Right atrium auricular region (tissue), 2 donors: ENCODE measurements at regions not wholly inside any gene's neighbourhood (a gene's known extent, or its start where the extent isn't known, plus 50 kb on each side); places are given as distances from the start of the nearest gene placed in this dataset.
"Not testable (repeated sequence)": the region's sequence is repeated elsewhere in the genome, so short reads cannot be mapped to it uniquely, and the experiment has no call there.

Experiments
- DNase-seq: peaks from one replicate; pipeline ENCODE4 v3.0.0-alpha.2; 2019; ENCODE audit warnings: low spot score
- H3K27ac ChIP-seq, 2 donors: fragments of 200-600 bp; sonication (generic); 1 replicate in 1 of 2; 2 replicates in 1 of 2; pipeline ENCODE4 v1.5.1; 2016 to 2019
- H3K27me3 ChIP-seq, 2 donors: fragments of 200-600 bp; sonication (generic); one replicate each; pipeline versions ENCODE4 v1.5.1 to v1.6.0; 2017 to 2019
- H3K36me3 ChIP-seq: fragments of 200-600 bp; sonication (generic); one replicate; pipeline ENCODE4 v1.5.1; 2016
- H3K4me1 ChIP-seq, 2 donors: fragments of 200-600 bp; sonication (generic); one replicate each; pipeline versions ENCODE4 v1.5.1 to v1.6.0; 2017 to 2019
- H3K4me3 ChIP-seq, 2 donors: fragments of 200-600 bp; sonication (generic); 1 replicate in 1 of 2; 2 replicates in 1 of 2; pipeline ENCODE4 v1.5.1; 2017 to 2019; ENCODE audit warnings: mild to moderate bottlenecking in 1 of 2, moderate library complexity in 1 of 2
- H3K9me3 ChIP-seq, 2 donors: fragments of 200-600 bp; sonication (generic); one replicate each; pipeline ENCODE4 v1.5.1; 2019
- CTCF ChIP-seq, 2 donors: fragments of 200-600 bp; sonication (generic); IDR thresholded peaks; one replicate each; pipeline ENCODE4 v1.5.1; 2019; ENCODE audit warnings: antibody characterized with exemption in 2 of 2

DNA sequence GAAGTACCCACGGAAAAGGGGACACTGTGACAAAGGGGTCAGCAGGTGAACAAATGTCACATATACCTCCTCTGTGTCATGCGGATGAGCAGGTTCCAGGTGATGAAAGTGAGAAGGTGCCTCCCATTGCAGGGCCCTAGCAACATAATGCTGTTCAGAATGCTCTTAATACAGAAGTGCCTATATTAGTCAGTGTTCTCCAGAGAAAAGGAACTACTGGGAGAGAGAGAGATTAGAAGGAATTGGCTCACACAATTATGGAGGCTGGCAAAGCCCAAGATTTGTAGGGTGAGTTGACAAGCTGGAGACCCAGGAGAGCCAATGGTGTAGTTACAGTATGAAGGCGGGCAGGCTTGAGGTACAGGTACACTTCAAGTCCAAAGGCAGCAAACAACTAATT lies 98.1 kb upstream of the CDC42EP3 start:
- H3K27me3 ChIP-seq: no peaks in the 10 kb centered on the region
- H3K4me3 ChIP-seq: no peak overlapping the region
- no peaks in the 10 kb centered on the region for H3K9me3 ChIP-seq
- peaks cover 0 to 16% of the 10 kb centered on the region in 2 donors for H3K4me1 ChIP-seq
- no peaks in the 10 kb centered on the region for H3K36me3 ChIP-seq
- no peak for DNase-seq
- no peak overlapping the region for H3K27ac ChIP-seq
- TF ChIP-seq CTCF (IDR thresholded peaks at IDR 0.05): no peak

GRCh38 chr2:37770797-37771196 lies 99.4 kb upstream of the CDC42EP3 start:
- DNase-seq: no peak
- peaks cover 0 to 22% of the 10 kb centered on the region in 2 donors for H3K4me1 ChIP-seq
- H3K27me3 ChIP-seq: no peaks in the 10 kb centered on the region
- H3K36me3 ChIP-seq: no peaks in the 10 kb centered on the region
- no peaks in the 10 kb centered on the region for H3K9me3 ChIP-seq
- no peak overlapping the region for H3K27ac ChIP-seq
- no peak for TF ChIP-seq CTCF (IDR thresholded peaks at IDR 0.05)
- H3K4me3 ChIP-seq: no peak overlapping the region

DNA sequence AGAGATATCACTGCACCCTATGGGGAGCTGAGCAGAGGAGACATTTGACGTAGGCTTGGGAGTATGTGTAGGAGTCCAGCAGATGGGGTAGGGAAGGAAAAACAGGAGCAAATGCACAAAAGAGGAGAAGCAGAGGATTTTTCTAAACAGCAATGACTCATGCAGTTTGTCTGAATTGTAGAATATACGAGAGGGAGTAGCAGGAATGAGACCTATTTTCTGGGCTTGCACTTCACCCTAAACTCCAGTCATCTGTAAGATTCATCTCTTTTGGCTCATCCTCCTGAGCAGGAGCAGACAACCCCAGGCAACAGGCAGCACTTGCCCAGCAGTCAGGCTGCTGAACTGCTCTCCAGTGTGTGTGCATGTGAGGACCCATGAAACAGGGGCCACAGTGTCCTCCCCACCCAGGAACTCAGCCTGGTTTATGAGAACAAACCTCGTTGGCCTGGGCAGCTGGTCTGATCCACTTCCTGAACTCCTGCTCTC lies 100.2 kb upstream of the CDC42EP3 start:
- Histone ChIP-seq H3K4me3 (no peak overlapping the region), H3K36me3 (no peaks in the 10 kb centered on the region), H3K9me3 (no peaks in the 10 kb centered on the region), H3K4me1 (peaks cover 0 to 30% of the 10 kb centered on the region in 2 donors), H3K27ac (no peak overlapping the region), H3K27me3 (no peaks in the 10 kb centered on the region)
- no peak for DNase-seq
- TF ChIP-seq CTCF (IDR thresholded peaks at IDR 0.05): no peak

GRCh38 chr2:37773371-37774130 lies 102.1 kb upstream of the CDC42EP3 start:
- Histone ChIP-seq H3K27ac (no peak overlapping the region), H3K4me1 (peaks cover 0 to 21% of the 10 kb centered on the region in 2 donors), H3K36me3 (no peaks in the 10 kb centered on the region), H3K27me3 (no peaks in the 10 kb centered on the region), H3K4me3 (no peak overlapping the region), H3K9me3 (no peaks in the 10 kb centered on the region)
- TF ChIP-seq CTCF (IDR thresholded peaks at IDR 0.05): no peak
- DNase-seq: no peak

- H3K27me3 ChIP-seq, H3K27ac ChIP-seq, H3K4me3 ChIP-seq, H3K36me3 ChIP-seq, H3K9me3 ChIP-seq, DNase-seq: not testable (repeated sequence)
- peaks cover 0 to 17% of the 10 kb centered on the region in 2 donors for H3K4me1 ChIP-seq
Observed at GRCh38 chr2:37774171-37774944, 102.9 kb upstream of the CDC42EP3 start.
